Loucy (cell line): ENCODE measurements at regions not wholly inside any gene's neighbourhood (a gene's known extent, or its start where the extent isn't known, plus 50 kb on each side); places are given as distances from the start of the nearest gene placed in this dataset.
"Not testable (repeated sequence)": the region's sequence is repeated elsewhere in the genome, so short reads cannot be mapped to it uniquely, and the experiment has no call there.

Source experiments
- CTCF ChIP-seq: fragments of 200-600 bp; sonication (generic); conservative IDR thresholded peaks from 2 replicates; pipeline ENCODE4 v1.5.1; 2014; ENCODE audit warnings: mild to moderate bottlenecking, antibody characterized with exemption, low read length
- EZH2phosphoT487 ChIP-seq: fragments of 200-600 bp; IDR thresholded peaks from 2 replicates; pipeline ENCODE4 v1.6.1; 2018; ENCODE audit warnings: antibody characterized with exemption, mild to moderate bottlenecking, moderate library complexity, borderline replicate concordance

GRCh38 chr2:211025089-211025488, 468.7 kb downstream of the CPS1 start:
- TF ChIP-seq CTCF, EZH2phosphoT487: not testable (repeated sequence)
